Left cardiac atrium (tissue), 4 donors: ENCODE measurements at regions not wholly inside any gene's neighbourhood (a gene's known extent, or its start where the extent isn't known, plus 50 kb on each side); places are given as distances from the start of the nearest gene placed in this dataset.
"Not testable (repeated sequence)": the region's sequence is repeated elsewhere in the genome, so short reads cannot be mapped to it uniquely, and the experiment has no call there.

Source experiments
- ATAC-seq, 2 donors: fragments of 200-7000 bp; cut with Tn5 transposase; one replicate each; pipeline ENCODE4 v1.9.1; 2020; ENCODE audit warnings: mild to moderate bottlenecking in 2 of 2, moderate library complexity in 2 of 2
- DNase-seq: peaks from one replicate; pipeline ENCODE4 v3.0.0-alpha.2; 2020
- intact Hi-C, 2 donors: fragments of 100-400 bp; cut with DNase I; formaldehyde crosslinking; loops; one replicate each; pipeline versions ENCODE4 v1.14.1 to v1.15.1; 2022 to 2023
- donor health status: DM: no; HTN: yes; CAD: no.
- donor health status: DM: no; HTN: yes; CAD: no; lungs with severe emphysema.
- donor health status: DM: yes; HTN: yes; CAD: no.
- donor health status: Dilated cardiomyopathy.

DNA sequence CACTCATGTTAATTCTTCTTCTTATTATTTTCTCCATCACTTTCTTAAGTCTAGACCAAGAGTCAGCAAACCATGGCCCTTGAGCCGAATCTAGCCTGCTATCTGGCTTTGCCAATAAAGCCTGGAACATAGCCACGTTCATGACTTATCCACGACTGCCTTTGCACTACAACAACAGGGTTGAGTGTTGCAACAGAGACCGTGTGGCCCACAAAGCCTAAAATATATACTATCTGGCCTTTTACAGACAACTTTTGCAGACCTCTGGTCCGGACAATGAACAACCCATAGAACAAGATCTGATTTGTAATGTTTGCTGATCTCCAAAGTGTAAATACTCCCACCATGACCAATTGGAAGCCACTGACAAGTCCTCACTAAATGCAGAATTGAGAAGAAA is 140.5 kb upstream of the CDYL start:
- intact Hi-C loops: no loop called here

GRCh38 chr6:4632421-4632820 is 143.8 kb upstream of the CDYL start:
- no peak for ATAC-seq
- intact Hi-C loops: no loop called here

More for the DNA sequence above, 140.5 kb upstream of the CDYL start:
- DNase-seq: no peak
- ATAC-seq: no peak

GRCh38 chr6:4629789-4630188 is 146.4 kb upstream of the CDYL start:
- DNase-seq, intact Hi-C loops, ATAC-seq: not testable (repeated sequence)

More at GRCh38 chr6:4632421-4632820, 143.8 kb upstream of the CDYL start:
- no peak for DNase-seq

- ATAC-seq: no peak
- intact Hi-C loops: no loop called here
- no peak for DNase-seq
Observed at GRCh38 chr6:4625557-4625956, 150.6 kb upstream of the CDYL start.

DNA sequence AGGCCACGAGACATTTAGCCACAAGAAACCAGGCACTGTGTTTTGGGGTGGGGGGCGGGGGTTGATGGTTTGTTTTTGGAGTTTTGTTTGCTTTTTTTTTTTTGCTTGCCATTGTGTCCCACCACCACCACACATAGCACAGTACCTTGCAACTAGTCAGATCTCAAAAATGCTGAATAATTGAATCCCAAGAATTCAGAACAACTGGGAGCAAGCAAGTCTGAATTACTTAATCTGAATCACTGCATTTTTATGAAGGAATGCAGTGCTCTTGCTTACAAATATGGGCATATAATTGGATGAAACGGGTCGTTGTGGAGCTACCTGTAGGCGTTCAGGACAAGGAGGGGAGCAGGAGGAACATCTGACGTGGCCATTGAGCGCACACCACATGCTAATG is 151.5 kb upstream of the CDYL start:
- no peak for ATAC-seq
- DNase-seq: no peak
- intact Hi-C loops: no loop called here

DNA sequence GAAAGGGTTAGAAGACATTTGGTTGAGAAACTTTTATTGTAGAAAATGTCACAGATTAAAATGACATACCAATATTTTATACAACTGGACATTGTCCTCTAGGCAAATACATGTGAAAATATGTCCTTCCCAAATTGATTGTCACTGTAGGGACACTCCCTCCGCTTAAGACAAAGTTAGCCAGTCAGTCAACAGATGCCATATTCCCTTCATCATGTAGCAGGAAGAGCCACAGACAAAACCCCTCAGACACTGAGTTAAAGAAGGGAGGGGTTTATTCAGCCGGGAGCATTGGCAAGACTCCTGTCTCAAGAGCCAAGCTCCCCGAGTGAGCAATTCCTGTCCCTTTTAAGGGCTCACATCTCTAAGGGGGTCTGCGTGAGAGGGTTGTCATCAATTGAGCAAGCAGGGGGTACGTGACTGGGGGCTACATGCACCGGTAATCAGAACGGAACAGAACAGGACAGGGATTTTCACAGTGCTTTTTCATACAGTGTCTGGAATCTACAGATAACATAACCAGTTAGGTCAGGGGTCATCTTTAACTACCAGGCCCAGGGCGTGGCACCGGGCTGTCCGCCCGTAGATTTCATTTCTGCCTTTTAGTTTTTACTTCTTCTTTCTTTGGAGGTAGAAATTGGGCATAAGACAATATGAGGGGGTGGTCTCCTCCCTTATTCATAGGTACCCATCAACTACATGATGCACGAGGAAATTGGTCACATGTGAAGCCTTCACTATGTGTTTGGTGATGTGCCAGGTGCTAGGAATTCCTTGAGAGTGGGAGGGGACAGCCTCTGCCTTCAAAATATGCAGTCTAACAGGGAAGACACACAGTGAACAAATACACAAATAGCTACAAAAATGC is 155.7 kb upstream of the CDYL start:
- ATAC-seq (no peak), DNase-seq (no peak)
- intact Hi-C loops: no loop called here

DNA sequence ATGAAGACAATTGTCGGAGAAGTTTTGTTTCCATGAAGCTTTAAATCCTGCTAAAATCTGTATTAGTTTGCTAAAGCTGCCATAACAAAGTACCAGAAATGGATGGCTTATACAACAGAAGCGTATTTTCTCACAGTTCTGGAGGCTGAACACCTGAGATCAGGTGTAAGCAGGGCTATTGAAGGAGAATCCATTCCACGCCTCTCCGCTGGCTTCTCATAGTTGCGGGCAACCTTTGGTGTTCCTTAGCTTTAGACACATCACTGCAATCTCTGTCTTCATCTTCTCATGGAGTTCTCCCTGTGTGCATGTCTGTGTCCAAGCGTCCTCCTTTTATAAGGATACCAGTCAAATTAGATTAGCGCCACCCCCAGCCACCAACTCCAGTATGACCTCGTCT is 159.9 kb upstream of the CDYL start:
- ATAC-seq: no peak
- intact Hi-C loops: no loop called here
- DNase-seq: no peak

- ATAC-seq (peak; percentile 63 to 81), DNase-seq (peak; percentile 53)
- intact Hi-C loops: no loop called here
Observed at GRCh38 chr6:4615891-4616290, 160.3 kb upstream of the CDYL start.

DNA sequence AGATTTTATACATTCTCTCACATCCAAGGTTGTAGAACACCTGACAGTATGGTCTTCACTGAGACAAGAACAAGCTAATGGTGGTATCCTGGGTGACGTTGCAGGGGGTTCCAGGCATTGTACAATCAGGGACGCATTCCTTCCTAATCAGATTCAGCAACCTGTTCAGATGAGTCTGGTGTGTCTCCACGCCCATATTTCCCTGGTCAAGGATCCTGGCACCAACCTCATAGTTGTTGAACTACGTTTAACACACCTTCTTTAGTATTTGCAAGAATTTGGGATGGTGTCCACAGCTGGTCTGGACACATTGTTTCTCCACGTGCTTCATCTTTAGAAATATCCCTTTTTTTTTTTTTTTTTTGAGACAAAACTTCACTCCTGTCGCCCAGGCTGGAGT is 161.0 kb upstream of the CDYL start:
- intact Hi-C loops: no loop called here

GRCh38 chr6:4614637-4615036 is 161.6 kb upstream of the CDYL start:
- ATAC-seq: no peak
- DNase-seq: no peak
- intact Hi-C loops: no loop called here

More for the DNA sequence above, 161.0 kb upstream of the CDYL start:
- ATAC-seq (no peak), DNase-seq (no peak)

DNA sequence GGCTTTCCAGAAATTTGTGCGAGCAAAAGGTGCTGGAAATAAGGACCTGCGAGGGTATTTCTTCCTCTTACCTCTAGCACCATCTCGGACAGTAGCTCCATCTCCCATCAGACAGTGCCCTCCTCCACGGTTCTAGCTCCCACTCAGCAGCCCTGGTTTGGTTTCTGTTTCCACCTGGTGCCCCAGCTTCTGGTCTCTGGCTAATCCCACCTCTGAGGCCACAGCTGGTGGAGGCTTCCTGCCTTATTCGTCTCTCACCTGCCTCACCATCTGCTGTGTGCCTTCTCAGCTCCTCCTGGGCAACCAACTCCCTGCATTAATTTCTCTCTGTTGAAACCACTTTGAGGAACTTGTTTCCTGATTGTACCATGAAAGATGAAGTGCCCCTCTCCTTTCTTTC is 162.4 kb upstream of the CDYL start:
- no peak for ATAC-seq
- intact Hi-C loops: no loop called here
- DNase-seq: no peak

- ATAC-seq (no peak), DNase-seq (no peak)
- intact Hi-C loops: no loop called here
Observed at GRCh38 chr6:4613381-4613780, 162.8 kb upstream of the CDYL start.

DNA sequence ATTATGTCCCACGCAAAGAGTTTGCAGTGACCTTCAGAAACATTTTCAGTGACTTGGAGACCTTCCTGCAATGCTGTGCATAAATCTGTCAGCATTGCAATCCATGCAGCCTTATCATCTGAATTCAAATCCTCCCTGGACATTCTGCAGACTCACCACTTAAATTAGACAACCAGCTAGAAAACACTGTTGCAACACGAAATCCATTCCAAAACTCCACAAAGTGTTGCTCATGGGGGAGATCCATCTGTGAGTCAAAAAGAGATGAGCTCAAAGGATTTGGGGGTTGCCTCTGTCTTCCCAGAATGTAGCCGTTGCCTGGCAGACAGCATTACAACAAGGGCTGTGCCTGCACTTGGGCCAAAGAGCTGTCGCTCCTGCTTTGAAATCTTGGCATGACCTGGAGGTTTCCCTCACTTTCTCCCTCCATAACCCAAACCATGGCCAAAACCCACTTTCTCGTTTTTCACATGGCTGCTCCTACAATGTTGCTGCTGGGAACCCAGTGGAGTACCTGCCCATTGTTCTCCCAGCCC is 163.5 kb upstream of the CDYL start:
- ATAC-seq (peak; percentile 40 to 76), DNase-seq (peak; percentile 53)
- intact Hi-C loops: no loop called here

DNA sequence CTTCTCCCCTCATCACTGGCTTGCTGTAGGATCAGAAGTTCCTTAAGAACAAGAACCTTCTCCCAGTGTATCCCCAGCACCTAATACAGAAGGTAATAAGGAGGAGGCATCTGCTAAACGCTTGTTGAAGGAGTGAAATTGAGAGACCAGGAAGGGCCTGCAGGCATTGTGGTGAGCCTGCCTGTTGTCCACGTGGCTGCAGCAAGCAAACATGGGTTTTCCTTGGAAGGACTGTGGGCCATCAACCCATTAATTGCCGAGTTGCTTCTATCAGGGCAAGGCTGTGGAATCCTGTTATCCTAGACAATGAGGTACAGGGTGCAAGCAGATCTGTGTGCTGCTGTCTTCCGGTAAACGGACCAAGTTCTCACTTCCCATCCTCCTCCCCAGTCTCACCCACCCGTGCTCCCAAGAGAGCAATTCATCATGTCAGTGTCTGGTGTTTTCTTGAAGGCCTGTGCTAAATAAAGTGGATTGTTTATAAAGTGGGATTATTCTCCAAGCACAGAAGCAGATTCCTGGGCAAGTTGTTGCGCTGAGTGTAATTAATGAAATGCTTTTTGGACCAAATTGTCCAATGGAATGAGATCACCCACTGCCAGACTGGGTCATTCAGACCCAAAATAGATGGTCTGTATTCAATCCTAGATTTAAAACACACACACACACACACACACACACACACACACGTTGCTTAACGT is 164.6 kb upstream of the CDYL start:
- ATAC-seq: no peak
- no peak for DNase-seq
- intact Hi-C loops: no loop called here

DNA sequence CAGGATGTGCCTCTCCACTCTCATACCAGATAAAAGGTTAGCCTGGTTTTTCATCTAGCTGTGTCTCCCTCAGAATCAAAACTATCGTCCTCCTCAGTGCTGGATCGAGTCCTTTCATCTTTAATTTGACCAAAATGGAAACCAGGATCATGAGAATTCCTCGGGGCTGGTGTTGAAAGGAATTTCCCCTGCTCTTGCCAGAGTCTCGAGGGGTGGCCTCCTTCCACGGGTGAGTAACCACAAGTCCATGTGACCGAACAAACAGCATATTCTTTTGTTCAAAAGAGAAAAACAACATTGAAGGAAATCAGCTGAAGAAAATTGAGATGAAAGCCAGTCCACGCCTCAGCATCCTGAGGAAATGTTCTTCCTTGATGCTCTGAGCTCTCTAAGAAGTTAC is 165.9 kb upstream of the CDYL start:
- intact Hi-C loops: no loop called here
- DNase-seq (peak; percentile 61), ATAC-seq (peak; percentile 50 to 54)

DNA sequence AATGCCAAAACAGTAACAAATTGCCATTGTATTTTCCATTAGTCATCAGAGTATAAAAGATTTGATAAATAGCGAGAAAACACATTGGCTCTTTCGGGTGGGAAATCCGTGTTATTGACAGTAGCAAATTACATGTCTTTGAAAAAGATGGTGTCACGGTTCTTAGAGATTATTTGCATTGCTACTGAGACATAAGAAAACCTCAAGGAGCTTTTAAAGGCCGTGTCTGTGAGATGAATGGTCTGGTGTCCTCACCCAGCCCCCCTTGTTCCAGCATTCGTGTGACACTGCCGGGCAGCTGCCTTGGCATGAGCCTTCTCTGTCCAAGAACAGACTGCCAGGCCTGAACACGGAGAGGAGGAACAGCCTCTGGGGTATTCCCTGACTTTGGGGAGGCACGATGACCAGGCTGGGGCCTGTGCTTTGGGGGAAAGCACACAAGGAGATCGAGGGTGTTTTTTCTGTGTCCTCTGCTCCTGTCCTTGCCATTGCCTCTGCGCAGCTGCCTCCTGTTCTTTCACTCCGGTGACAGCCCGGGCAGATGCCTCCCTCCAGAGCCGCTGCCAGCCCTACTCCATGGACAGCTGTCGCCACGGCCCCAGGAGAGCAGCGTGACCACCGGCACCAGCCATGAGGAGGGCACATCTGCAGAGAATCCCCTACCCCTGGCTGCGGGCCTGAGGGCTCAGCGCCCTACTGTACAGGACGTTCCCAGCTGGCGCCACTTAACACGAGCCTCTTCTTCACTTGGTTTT is 167.7 kb upstream of the CDYL start:
- intact Hi-C loops: no loop called here
- ATAC-seq (no peak), DNase-seq (no peak)

GRCh38 chr6:4607793-4608192 is 168.4 kb upstream of the CDYL start:
- intact Hi-C loops: no loop called here
- ATAC-seq (no peak), DNase-seq (no peak)

- DNase-seq (no peak), ATAC-seq (peak in 1 of 2 donors; percentile 41)
- intact Hi-C loops: no loop called here
Observed at GRCh38 chr6:4606821-4607704, 169.1 kb upstream of the CDYL start.

GRCh38 chr6:4606016-4606415 is 170.2 kb upstream of the CDYL start:
- ATAC-seq (no peak), DNase-seq (no peak)
- intact Hi-C loops: no loop called here
